Left ventricle myocardium inferior (tissue), 1 donor: ENCODE measurements at regions not wholly inside any gene's neighbourhood (a gene's known extent, or its start where the extent isn't known, plus 50 kb on each side); places are given as distances from the start of the nearest gene placed in this dataset.
A peak's percentile ranks its signal among the peaks of the same experiment; 100 is the strongest.

ENCODE experiments used
- DNase-seq: peaks from one replicate; pipeline ENCODE4 v3.0.0-alpha.2; 2020
- H3K27ac ChIP-seq: fragments of 200-600 bp; replicated peaks from 2 replicates; pipeline ENCODE4 v1.8.0; 2021
- H3K27me3 ChIP-seq: fragments of 200-600 bp; 2 replicates; pipeline ENCODE4 v1.8.0; 2021; ENCODE audit warnings: low read depth
- H3K36me3 ChIP-seq: fragments of 200-600 bp; 2 replicates; pipeline ENCODE4 v1.8.0; 2021
- H3K4me1 ChIP-seq: fragments of 200-600 bp; 2 replicates; pipeline ENCODE4 v1.8.0; 2021
- H3K4me3 ChIP-seq: fragments of 200-600 bp; 2 replicates; pipeline ENCODE4 v1.8.0; 2021; ENCODE audit warnings: mild to moderate bottlenecking, moderate library complexity
- H3K9me3 ChIP-seq: fragments of 200-600 bp; replicated peaks from 2 replicates; pipeline ENCODE4 v1.8.0; 2021
- intact Hi-C: fragments of 100-400 bp; cut with micrococcal nuclease; formaldehyde crosslinking; loops from one replicate; pipeline ENCODE4 v1.11.0; 2022
- TF ChIP-seq, protein P1 (sequence below): fragments of 200-600 bp; IDR thresholded peaks from 2 replicates; pipeline ENCODE4 v1.8.0; 2021; ENCODE audit warnings: antibody characterized with exemption, mild to moderate bottlenecking, borderline replicate concordance
- donor health status: DM: no; HTN: yes; CAD: no; lungs with severe emphysema.

- Histone ChIP-seq H3K4me1 (peaks cover 21% of the 10 kb centered on the region), H3K27ac (peak overlapping the region; percentile 71), H3K4me3 (no peak overlapping the region), H3K36me3 (no peaks in the 10 kb centered on the region), H3K27me3 (no peaks in the 10 kb centered on the region), H3K9me3 (peaks cover 24% of the 10 kb centered on the region)
- TF ChIP-seq, protein P1, sequence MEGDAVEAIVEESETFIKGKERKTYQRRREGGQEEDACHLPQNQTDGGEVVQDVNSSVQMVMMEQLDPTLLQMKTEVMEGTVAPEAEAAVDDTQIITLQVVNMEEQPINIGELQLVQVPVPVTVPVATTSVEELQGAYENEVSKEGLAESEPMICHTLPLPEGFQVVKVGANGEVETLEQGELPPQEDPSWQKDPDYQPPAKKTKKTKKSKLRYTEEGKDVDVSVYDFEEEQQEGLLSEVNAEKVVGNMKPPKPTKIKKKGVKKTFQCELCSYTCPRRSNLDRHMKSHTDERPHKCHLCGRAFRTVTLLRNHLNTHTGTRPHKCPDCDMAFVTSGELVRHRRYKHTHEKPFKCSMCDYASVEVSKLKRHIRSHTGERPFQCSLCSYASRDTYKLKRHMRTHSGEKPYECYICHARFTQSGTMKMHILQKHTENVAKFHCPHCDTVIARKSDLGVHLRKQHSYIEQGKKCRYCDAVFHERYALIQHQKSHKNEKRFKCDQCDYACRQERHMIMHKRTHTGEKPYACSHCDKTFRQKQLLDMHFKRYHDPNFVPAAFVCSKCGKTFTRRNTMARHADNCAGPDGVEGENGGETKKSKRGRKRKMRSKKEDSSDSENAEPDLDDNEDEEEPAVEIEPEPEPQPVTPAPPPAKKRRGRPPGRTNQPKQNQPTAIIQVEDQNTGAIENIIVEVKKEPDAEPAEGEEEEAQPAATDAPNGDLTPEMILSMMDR = no peak
- intact Hi-C loops = no loop called here
- no peak for DNase-seq
Measured at GRCh38 chr17:15112846-15113617, 152.1 kb downstream of the PMP22 start.

DNA sequence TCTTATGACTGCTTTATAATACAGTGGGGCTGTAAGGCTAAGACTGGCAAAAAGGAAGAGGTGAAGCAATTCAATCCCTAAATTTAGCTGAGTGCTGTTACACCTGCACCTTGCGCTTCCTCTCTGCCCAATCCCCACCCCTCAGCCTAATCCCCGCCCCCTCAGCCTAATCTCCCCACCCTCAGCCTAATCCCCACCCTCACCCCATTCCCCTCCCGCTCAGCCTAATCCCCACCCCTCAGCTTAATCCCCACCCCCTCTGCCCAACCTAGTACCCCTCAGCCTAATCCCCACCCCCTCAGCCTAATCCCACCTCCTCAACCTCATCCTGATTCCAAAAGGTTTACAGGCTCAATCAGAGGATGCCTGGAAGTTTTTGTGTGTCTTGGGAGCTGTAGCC, 155.5 kb downstream of the PMP22 start:
- Histone ChIP-seq H3K4me3 (no peak overlapping the region), H3K27me3 (no peaks in the 10 kb centered on the region), H3K27ac (no peak overlapping the region), H3K36me3 (no peaks in the 10 kb centered on the region), H3K9me3 (no peaks in the 10 kb centered on the region), H3K4me1 (peaks cover 21% of the 10 kb centered on the region)
- no peak for DNase-seq
- TF ChIP-seq, protein P1 = no peak
- intact Hi-C loops = no loop called here

GRCh38 chr17:15108992-15109391, 156.1 kb downstream of the PMP22 start:
- peak overlapping the region; percentile 11 for H3K27ac ChIP-seq
- no peak for DNase-seq
- intact Hi-C loops = no loop called here
- H3K36me3 ChIP-seq = no peaks in the 10 kb centered on the region
- TF ChIP-seq, protein P1 = no peak
- no peaks in the 10 kb centered on the region for H3K9me3 ChIP-seq
- no peaks in the 10 kb centered on the region for H3K27me3 ChIP-seq
- H3K4me1 ChIP-seq = peaks cover 27% of the 10 kb centered on the region
- no peak overlapping the region for H3K4me3 ChIP-seq

- Histone ChIP-seq H3K27ac (peak overlapping the region; percentile 66), H3K4me3 (no peak overlapping the region), H3K9me3 (no peaks in the 10 kb centered on the region), H3K27me3 (no peaks in the 10 kb centered on the region), H3K4me1 (peaks cover 14% of the 10 kb centered on the region), H3K36me3 (no peaks in the 10 kb centered on the region)
- DNase-seq = no peak
- TF ChIP-seq, protein P1 = no peak
- intact Hi-C loops = no loop called here
Measured at GRCh38 chr17:15106540-15106939, 158.6 kb downstream of the PMP22 start.

DNA sequence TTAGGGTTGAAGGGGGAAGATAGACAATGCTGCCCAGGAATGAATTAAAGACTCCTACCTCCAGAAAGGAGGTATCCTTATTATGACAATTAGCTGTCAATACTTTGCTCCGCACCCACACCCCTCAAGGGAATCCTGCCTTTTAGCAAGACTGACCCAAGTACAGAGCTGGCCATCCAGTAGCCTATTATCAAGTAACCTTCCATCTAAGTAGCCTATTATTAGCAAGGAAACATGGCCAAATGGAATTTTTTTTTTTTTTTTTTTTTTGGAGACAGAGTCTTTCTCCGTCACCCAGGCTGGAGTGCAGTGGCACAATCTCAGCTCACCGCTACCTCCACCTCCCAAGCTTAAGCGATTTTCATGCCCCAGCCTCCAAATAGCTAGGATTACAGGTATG, 161.3 kb downstream of the PMP22 start:
- no peaks in the 10 kb centered on the region for H3K27me3 ChIP-seq
- H3K27ac ChIP-seq = peak overlapping the region; percentile 48
- no peak for DNase-seq
- H3K36me3 ChIP-seq = no peaks in the 10 kb centered on the region
- TF ChIP-seq, protein P1 = no peak
- H3K4me3 ChIP-seq = no peak overlapping the region
- no peaks in the 10 kb centered on the region for H3K9me3 ChIP-seq
- intact Hi-C loops = no loop called here
- peaks cover 17% of the 10 kb centered on the region for H3K4me1 ChIP-seq
